B cell (primary cell): ENCODE measurements at regions not wholly inside any gene's neighbourhood (a gene's known extent, or its start where the extent isn't known, plus 50 kb on each side); places are given as distances from the start of the nearest gene placed in this dataset.

ENCODE experiments used
- CTCF ChIP-seq: fragments of 200-600 bp; IDR thresholded peaks from one replicate; pipeline ENCODE4 v1.8.0; 2022; ENCODE audit warnings: antibody characterized with exemption, mild to moderate bottlenecking
- EZH2 ChIP-seq: IDR thresholded peaks from 2 replicates; pipeline ENCODE4 v1.6.1; 2012; ENCODE audit warnings: borderline replicate concordance, low read depth, mild to moderate bottlenecking, moderate library complexity, low read length; ENCODE audit not compliant: insufficient read depth, poor library complexity, severe bottlenecking

GRCh38 chr6:120681204-120681603, 653.1 kb downstream of the TBC1D32 start:
- no peak for TF ChIP-seq EZH2
- no peak for TF ChIP-seq CTCF
